Activated T-helper 2 cell treated with anti-CD3 and anti-CD28 coated beads, Interferon-gamma antibody, Interleukin-2, Interleukin-4, amounts not matched to agents 10 μg/mL and 5 μg/mL and 100 μg/mL, durations not matched to agents 14 hours and 24 hours and 36 hours (primary cell): ENCODE measurements at regions not wholly inside any gene's neighbourhood (a gene's known extent, or its start where the extent isn't known, plus 50 kb on each side); places are given as distances from the start of the nearest gene placed in this dataset.
"Not testable (repeated sequence)": the region's sequence is repeated elsewhere in the genome, so short reads cannot be mapped to it uniquely, and the experiment has no call there.

Experiments used
- DNase-seq: peaks from one replicate; pipeline ENCODE4 v3.0.0; 2021; ENCODE audit warnings: low spot score
- H3K27ac Mint-ChIP-seq: one replicate; pipeline ENCODE4 v1.8.0; 2021; ENCODE audit warnings: mixed read lengths
- H3K27me3 Mint-ChIP-seq: one replicate; pipeline ENCODE4 v1.8.0; 2021; ENCODE audit warnings: low read depth, mixed read lengths
- H3K36me3 Mint-ChIP-seq: one replicate; pipeline ENCODE4 v1.8.0; 2021; ENCODE audit warnings: low read depth, mixed read lengths
- H3K4me1 Mint-ChIP-seq: one replicate; pipeline ENCODE4 v1.8.0; 2021; ENCODE audit warnings: low read depth, mixed read lengths
- H3K4me3 Mint-ChIP-seq: one replicate; pipeline ENCODE4 v1.8.0; 2021; ENCODE audit warnings: low read depth, mild to moderate bottlenecking, moderate library complexity, mixed read lengths
- H3K9me3 Mint-ChIP-seq: one replicate; pipeline ENCODE4 v1.8.0; 2021; ENCODE audit warnings: mixed read lengths
- intact Hi-C: fragments of 100-400 bp; cut with micrococcal nuclease; formaldehyde crosslinking; loops from one replicate; pipeline ENCODE4 v1.15.1; 2023

DNA sequence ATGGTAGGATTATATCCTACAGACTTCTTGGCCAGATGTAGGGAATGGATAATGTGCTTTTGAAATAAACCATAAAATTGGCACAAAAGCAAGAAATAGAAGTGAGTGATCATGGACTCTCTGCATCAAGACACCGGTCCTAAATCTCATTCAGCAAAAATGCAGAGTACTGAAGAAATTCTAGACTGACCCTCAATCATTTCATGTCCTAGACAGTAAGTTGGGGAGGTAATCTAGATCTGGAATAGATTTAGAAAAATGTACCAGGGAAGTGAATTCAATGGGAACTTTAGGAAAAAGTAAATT lies 69.7 kb upstream of the ADTRP start:
- no peak overlapping the region for H3K27ac Mint-ChIP-seq
- no peak overlapping the region for H3K4me3 Mint-ChIP-seq
- no peak for DNase-seq
- intact Hi-C loops = no loop called here
- H3K27me3 Mint-ChIP-seq = no peaks in the 10 kb centered on the region
- no peaks in the 10 kb centered on the region for H3K4me1 Mint-ChIP-seq
- H3K9me3 Mint-ChIP-seq = peaks cover 4% of the 10 kb centered on the region
- no peaks in the 10 kb centered on the region for H3K36me3 Mint-ChIP-seq

DNA sequence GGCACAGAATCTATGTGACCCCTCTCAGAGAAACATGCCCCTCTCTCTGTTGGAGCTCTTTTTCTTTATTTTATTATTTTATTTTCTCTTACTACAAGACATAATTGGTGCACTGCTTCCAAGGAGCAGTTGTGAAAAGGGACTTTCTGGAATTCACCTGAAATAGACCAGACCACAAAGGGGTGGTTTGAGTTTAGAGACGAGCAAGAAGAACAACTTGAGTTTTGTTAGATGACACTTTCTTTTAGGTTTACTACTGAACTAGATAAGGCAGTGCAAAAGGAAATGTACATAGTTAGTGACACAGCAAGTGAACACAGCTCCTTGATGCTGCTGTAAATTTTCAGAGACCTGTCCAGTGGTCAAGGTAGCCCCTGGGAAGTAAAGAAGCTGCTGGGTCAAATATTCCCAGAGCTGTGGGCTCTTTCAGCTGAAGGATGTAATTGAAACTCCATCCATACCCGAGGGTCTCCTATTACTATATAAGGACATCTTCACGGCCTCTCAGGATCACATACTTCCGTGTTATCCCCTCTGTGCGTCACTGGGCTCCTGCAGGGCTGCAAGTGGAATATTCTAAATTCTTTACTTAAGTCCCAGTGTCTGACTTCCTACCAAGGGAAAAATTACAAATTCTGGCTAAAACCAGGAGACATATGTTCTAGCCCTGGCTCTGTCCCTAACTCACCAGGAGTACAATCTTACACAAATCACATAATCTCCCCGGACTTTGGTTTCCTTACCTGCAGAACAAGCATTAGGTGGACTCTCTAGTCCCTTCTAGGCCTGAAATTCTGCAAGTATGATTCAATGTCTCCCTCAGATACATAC lies 69.1 kb upstream of the ADTRP start:
- Mint-ChIP-seq H3K27ac (no peak overlapping the region), H3K4me1 (no peaks in the 10 kb centered on the region), H3K36me3 (no peaks in the 10 kb centered on the region), H3K9me3 (peaks cover 5% of the 10 kb centered on the region), H3K27me3 (no peaks in the 10 kb centered on the region), H3K4me3 (no peak overlapping the region)
- no peak for DNase-seq
- intact Hi-C loops = no loop called here

DNA sequence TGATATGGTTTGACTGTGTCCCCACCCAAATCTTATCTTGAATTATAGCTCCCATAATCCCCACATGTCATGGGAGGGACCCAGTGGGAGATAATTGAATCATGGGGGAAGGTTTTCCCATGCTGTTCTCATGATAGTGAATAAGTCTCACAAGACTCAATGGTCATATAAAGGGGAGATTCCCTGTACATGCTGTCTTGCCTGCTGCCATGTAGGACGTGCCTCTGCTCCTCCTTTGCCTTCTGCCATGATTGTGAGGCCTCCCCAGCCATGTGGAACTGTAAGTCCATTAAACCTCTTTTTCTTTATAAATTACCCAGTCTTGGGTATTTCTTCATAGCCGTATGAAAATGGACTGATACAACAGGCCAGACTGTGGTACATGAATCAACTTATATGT lies 68.5 kb upstream of the ADTRP start:
- H3K27me3 Mint-ChIP-seq, H3K27ac Mint-ChIP-seq, H3K36me3 Mint-ChIP-seq, H3K4me1 Mint-ChIP-seq, intact Hi-C loops, H3K9me3 Mint-ChIP-seq, DNase-seq, H3K4me3 Mint-ChIP-seq: not testable (repeated sequence)

DNA sequence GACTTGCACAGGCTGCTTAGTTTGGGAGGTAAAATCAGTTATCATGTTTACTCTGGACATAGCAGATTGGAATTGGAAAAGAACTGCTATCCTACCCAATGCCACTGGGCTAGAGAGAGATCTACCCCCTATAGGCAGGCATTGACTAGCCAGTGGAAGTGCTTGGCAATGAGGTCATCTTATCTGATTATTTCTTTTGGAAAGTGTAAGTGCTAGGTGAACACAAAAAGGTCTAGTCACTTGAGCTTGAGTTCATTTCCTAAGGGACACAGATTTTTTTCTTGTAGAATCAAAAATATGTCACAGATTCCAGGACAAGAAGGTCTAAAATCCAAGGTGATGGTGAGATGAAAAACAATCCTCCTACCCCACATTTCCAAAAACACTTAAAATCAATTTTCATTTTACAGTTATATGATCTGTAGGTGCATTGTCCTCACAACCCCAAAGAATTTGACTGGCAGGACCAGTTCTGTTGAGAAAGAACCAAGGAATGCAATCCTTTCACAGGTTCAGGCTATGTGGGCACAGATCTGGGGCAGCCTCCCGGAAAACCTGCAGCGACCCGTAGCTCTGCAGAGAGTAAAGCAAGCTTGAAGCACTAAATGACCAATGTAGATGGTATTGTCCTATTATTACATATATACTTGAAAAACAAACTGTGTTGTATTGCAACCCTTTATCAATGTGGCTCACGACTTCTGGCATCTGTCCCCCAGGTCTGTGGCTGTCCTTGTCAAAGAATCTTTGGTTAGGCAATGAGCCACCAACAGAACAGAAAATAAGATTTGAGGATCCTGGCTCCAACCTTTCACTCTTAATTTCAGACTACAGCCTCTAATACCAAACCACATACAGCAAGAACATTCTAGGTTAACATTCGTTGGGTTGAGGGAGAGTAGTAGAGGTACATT lies 67.3 kb upstream of the ADTRP start:
- intact Hi-C loops = no loop called here
- H3K36me3 Mint-ChIP-seq = no peaks in the 10 kb centered on the region
- no peak for DNase-seq
- H3K9me3 Mint-ChIP-seq = peaks cover 5% of the 10 kb centered on the region
- no peak overlapping the region for H3K4me3 Mint-ChIP-seq
- no peaks in the 10 kb centered on the region for H3K27me3 Mint-ChIP-seq
- no peaks in the 10 kb centered on the region for H3K4me1 Mint-ChIP-seq
- no peak overlapping the region for H3K27ac Mint-ChIP-seq

DNA sequence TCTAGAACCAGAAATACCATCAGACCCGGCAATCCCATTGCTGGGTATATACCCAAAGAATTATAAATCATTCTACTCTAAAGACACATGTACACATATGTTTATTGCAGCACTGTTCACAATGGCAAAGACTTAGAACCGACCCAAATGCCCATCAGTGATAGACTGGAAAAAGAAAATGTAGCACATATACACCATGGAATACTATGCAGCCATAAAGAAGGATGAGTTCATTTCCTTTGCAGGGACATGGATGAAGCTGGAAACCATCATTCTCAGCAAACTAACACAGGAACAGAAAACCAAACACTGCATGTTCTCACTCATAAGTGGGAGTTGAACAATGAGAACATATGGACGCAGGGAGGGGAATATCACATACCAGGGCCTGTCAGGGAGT lies 64.2 kb upstream of the ADTRP start:
- H3K27ac Mint-ChIP-seq, H3K36me3 Mint-ChIP-seq, DNase-seq, H3K4me3 Mint-ChIP-seq, intact Hi-C loops, H3K4me1 Mint-ChIP-seq, H3K27me3 Mint-ChIP-seq: not testable (repeated sequence)
- H3K9me3 Mint-ChIP-seq = peaks cover 26% of the 10 kb centered on the region

DNA sequence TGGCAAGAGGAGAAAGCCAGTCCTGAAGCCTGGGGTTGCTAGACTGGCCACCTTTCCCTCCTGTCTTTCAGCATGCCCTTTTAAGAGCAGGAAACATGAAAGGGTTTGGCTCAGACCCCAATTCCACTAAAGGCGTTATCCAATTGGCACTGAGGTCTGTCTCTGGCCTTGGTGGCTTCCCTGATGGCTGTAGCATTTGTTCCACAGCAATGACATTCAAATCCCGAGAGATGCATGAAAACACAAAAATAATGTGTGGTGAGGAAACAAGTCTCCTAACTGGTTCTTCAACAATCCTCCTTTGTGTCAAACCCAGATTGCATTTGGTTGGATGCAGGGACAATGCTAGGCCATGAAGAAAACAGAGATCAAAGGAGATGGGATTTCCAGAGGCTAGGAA lies 56.5 kb upstream of the ADTRP start:
- no peak for DNase-seq
- intact Hi-C loops = no loop called here
- no peaks in the 10 kb centered on the region for H3K4me1 Mint-ChIP-seq

DNA sequence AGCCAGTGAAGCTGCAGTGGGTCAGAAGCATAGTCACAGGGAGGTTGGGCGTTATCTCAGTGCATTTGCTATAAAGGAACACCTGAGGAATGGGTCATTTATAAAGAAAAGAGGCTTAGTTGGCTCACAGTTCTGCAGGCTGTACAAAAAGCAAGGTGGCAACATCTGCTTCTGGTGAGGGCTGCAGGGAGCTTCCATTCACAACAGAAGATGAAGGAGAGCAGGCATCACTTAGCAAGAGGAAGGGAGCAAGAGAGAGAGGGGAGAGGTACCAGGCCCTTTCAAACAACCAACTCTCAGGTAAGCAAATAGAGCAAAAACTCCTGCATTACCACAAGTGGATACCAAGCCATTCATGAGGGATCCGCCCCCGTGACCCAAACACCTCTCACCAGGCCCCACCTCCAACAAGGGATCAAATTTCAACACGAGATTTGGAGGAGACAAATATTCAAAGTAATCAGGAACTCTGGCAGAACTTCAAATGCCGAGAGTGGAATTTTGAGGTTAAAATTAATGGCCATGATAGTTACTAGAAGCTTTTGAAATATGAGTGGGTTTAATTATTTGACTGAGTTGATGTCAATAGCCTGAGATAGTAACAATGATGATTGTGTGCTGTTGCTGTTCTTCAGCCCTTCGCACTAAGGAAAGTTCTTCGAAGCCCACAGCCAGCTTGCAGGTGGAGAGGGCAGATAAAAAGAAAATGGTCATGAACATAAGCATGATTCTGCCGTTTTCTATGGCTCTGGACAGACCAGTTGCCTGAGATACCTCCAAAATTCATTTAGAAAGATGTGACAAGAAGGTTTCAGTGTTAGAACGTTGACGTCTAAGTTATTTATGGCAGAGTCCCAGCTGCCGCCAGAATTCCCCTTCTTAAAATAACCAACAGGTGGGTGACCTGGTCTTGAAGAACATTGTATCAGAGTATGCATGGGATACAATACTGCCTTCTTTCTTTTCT lies 55.3 kb upstream of the ADTRP start:
- intact Hi-C loops = no loop called here
- DNase-seq = no peak
- Mint-ChIP-seq H3K9me3 (peaks cover 11% of the 10 kb centered on the region), H3K4me1 (no peaks in the 10 kb centered on the region), H3K27me3 (no peaks in the 10 kb centered on the region), H3K36me3 (no peaks in the 10 kb centered on the region), H3K27ac (no peak overlapping the region), H3K4me3 (no peak overlapping the region)

More for the DNA sequence above, 56.5 kb upstream of the ADTRP start:
- Mint-ChIP-seq H3K27ac (no peak overlapping the region), H3K9me3 (peaks cover 21% of the 10 kb centered on the region), H3K4me3 (no peak overlapping the region), H3K27me3 (no peaks in the 10 kb centered on the region), H3K36me3 (no peaks in the 10 kb centered on the region)

DNA sequence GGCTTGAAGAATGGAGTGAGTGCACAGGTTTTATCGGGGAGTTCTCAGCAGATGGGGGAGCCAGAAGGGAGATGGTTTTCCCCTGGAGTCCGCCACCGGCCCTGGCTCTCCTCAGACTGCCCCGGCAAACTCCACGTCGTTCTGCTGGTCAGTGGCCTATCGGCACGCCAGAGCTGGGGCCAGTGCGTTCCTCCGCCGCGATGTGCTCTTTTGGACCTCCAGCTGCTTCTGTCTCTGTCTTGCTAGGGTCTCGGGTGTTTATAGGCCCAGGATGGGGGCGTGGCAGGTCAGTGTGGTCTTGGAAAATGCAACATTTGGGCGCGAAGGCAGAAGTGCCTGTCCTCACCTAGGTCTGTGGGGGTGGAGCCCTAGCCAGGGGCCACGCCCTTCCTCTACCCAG lies 53.0 kb upstream of the ADTRP start:
- no peak overlapping the region for H3K4me3 Mint-ChIP-seq
- intact Hi-C loops = no loop called here

DNA sequence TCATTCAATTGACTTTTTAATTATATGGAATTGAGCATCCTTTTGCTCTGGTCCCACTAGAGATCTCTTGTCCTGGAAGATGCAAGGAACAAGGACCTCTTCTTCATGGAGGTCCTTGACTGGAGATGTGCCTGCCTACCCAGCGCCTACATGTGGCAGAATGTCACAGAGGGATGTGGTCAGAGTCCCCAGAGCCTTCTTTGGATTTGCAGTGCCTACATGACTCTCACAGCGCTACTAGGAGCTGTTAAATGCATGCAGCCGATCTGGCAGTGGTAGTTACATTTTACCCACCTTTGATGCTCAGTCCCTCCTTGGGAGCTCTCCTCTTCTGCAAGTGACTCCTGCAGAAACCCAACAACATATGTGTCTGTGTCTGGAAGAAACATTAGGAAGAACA lies 51.9 kb upstream of the ADTRP start:
- no peak for DNase-seq
- Mint-ChIP-seq H3K27me3 (no peaks in the 10 kb centered on the region), H3K36me3 (no peaks in the 10 kb centered on the region), H3K9me3 (no peaks in the 10 kb centered on the region), H3K27ac (no peak overlapping the region), H3K4me3 (no peak overlapping the region), H3K4me1 (peaks cover 2% of the 10 kb centered on the region)
- intact Hi-C loops = no loop called here

More for the DNA sequence above, 53.0 kb upstream of the ADTRP start:
- Mint-ChIP-seq H3K36me3 (no peaks in the 10 kb centered on the region), H3K9me3 (no peaks in the 10 kb centered on the region), H3K4me1 (peaks cover 2% of the 10 kb centered on the region), H3K27me3 (no peaks in the 10 kb centered on the region), H3K27ac (no peak overlapping the region)
- DNase-seq = no peak

DNA sequence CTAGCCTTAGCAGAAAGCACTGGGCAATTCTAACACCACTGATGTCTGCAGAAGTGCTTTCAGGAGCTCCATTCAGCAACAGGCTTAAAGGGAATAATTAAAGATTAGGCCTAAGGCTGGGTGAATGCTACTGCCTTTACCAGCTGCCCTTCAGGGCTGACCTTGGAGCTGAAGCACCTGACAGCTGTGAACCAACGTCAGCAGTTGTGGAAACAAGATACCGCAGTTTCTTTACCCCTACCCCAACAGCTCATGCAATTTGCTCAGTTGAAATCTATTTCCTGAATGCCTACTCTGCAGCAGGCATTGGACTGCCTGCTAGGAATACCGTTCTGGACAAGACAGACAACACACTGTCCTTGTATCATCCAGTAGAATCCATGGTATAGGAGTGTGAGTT lies 51.5 kb upstream of the ADTRP start:
- H3K9me3 Mint-ChIP-seq = no peaks in the 10 kb centered on the region
- H3K4me1 Mint-ChIP-seq = peaks cover 3% of the 10 kb centered on the region
- H3K4me3 Mint-ChIP-seq = no peak overlapping the region
- no peak for DNase-seq
- intact Hi-C loops = no loop called here
- no peaks in the 10 kb centered on the region for H3K27me3 Mint-ChIP-seq
- no peaks in the 10 kb centered on the region for H3K36me3 Mint-ChIP-seq
- H3K27ac Mint-ChIP-seq = no peak overlapping the region

DNA sequence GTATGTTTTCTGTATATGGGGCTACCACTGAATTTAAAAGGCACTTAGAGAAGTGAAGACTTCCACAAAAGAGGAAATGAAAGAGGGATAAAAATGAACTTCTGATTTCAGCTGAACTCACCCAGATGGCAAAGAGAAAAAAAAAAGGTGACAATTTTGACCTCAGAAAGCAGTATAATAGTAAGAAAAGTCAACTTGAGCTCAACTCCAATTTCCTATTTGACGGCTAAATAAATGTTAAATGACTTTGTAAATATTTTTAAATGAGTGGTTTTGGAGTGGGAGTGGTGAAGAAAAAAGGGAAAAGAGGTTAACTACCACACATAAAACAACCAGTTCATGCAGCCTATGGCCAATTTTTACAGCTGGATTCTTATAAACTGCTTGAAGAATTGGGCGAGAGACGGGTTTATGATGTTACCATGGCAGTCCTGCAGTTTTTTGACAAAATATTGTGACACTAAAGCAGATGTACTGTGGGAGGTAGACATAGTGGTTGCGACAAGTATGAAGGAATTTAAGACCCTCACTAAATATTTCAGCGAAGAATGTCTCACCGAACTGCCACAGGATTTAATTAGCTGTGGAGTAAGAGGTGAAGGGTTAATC lies 49.8 kb upstream of the ADTRP start:
- no peaks in the 10 kb centered on the region for H3K27me3 Mint-ChIP-seq
- no peak overlapping the region for H3K4me3 Mint-ChIP-seq
- H3K4me1 Mint-ChIP-seq = peaks cover 7% of the 10 kb centered on the region
- no peak overlapping the region for H3K27ac Mint-ChIP-seq
- no peaks in the 10 kb centered on the region for H3K36me3 Mint-ChIP-seq
- H3K9me3 Mint-ChIP-seq = no peaks in the 10 kb centered on the region
- no peak for DNase-seq
- intact Hi-C loops = no loop called here
